Neural cell (in vitro differentiated cells): ENCODE measurements at regions not wholly inside any gene's neighbourhood (a gene's known extent, or its start where the extent isn't known, plus 50 kb on each side); places are given as distances from the start of the nearest gene placed in this dataset.

Source experiments
- H2AFZ ChIP-seq: fragments of 200-600, 300-800 bp; sonication (generic), shearing (Covaris generic); 2 replicates; pipeline ENCODE4 v1.6.0; 2014; ENCODE audit warnings: low read depth, mild to moderate bottlenecking, antibody characterized with exemption, low read length, moderate library complexity
- H3F3A ChIP-seq: fragments of 200-600 bp; shearing (Covaris generic); 2 replicates; pipeline ENCODE4 v1.6.1; 2016; ENCODE audit warnings: mild to moderate bottlenecking, moderate library complexity, mixed read lengths, antibody characterized with exemption, low read length; ENCODE audit not compliant: insufficient read depth, poor library complexity, severe bottlenecking
- H3K27ac ChIP-seq: fragments of 200-600, 300-800 bp; sonication (generic), shearing (Covaris generic); 2 replicates; pipeline ENCODE4 v1.5.1; 2014; ENCODE audit warnings: mild to moderate bottlenecking, low read length, moderate library complexity
- H3K27me3 ChIP-seq: fragments of 300-800, 200-600 bp; sonication (generic), shearing (Covaris generic); 2 replicates; pipeline ENCODE4 v1.6.0; 2014; ENCODE audit warnings: mild to moderate bottlenecking, low read depth, low read length, moderate library complexity; ENCODE audit not compliant: insufficient read depth
- H3K36me3 ChIP-seq: fragments of 300-800, 200-600 bp; sonication (generic), shearing (Covaris generic); 2 replicates; pipeline ENCODE4 v1.5.1; 2014; ENCODE audit warnings: mild to moderate bottlenecking, antibody characterized with exemption, low read length, moderate library complexity; ENCODE audit not compliant: insufficient read depth
- H3K4me2 ChIP-seq: fragments of 300-800, 200-600 bp; sonication (generic), shearing (Covaris generic); 2 replicates; pipeline ENCODE4 v1.6.0; 2014; ENCODE audit warnings: mild to moderate bottlenecking, low read length
- H3K4me3 ChIP-seq: fragments of 300-800, 200-600 bp; sonication (generic), shearing (Covaris generic); 2 replicates; pipeline ENCODE4 v1.5.1; 2014; ENCODE audit warnings: mild to moderate bottlenecking, low read length, moderate library complexity
- H3K79me2 ChIP-seq: fragments of 200-600 bp; shearing (Covaris generic); replicated peaks from 2 replicates; pipeline ENCODE4 v1.6.0; 2014; ENCODE audit warnings: mild to moderate bottlenecking, low read length, moderate library complexity; ENCODE audit not compliant: insufficient read depth
- H3K9ac ChIP-seq: fragments of 300-800, 200-600 bp; sonication (generic), shearing (Covaris generic); 2 replicates; pipeline ENCODE4 v1.6.1; 2016; ENCODE audit warnings: mild to moderate bottlenecking, low read length, mixed read lengths
- H3K9me2 ChIP-seq: fragments of 200-600 bp; shearing (Covaris generic); 2 replicates; pipeline ENCODE4 v1.6.1; 2016; ENCODE audit warnings: mild to moderate bottlenecking, low read length, mixed read lengths; ENCODE audit not compliant: insufficient read depth
- H3K9me3 ChIP-seq: fragments of 200-600, 300-800 bp; sonication (generic), shearing (Covaris generic); 2 replicates; pipeline ENCODE4 v1.6.1; 2016; ENCODE audit warnings: mild to moderate bottlenecking, mixed run types, low read length, moderate library complexity, mixed read lengths
- H4K20me1 ChIP-seq: fragments of 200-600 bp; shearing (Covaris generic); 2 replicates; pipeline ENCODE4 v1.6.1; 2016; ENCODE audit warnings: mild to moderate bottlenecking, mixed run types; ENCODE audit not compliant: insufficient read depth
- CTCF ChIP-seq: fragments of 450-650 bp; IDR thresholded peaks from 2 replicates; pipeline ENCODE4 v1.5.1; 2014; ENCODE audit warnings: antibody characterized with exemption, mild to moderate bottlenecking, moderate library complexity; ENCODE audit not compliant: poor library complexity, severe bottlenecking
- EP300 ChIP-seq: fragments of 450-650 bp; conservative IDR thresholded peaks from 2 replicates; pipeline ENCODE4 v1.6.1; 2014; ENCODE audit warnings: antibody characterized with exemption, mild to moderate bottlenecking, moderate library complexity; ENCODE audit not compliant: poor library complexity, severe bottlenecking
- RAD21 ChIP-seq: fragments of 450-650 bp; conservative IDR thresholded peaks from 2 replicates; pipeline ENCODE4 v1.6.1; 2014; ENCODE audit warnings: antibody characterized with exemption, mild to moderate bottlenecking, moderate library complexity
- REST ChIP-seq: IDR thresholded peaks from 2 replicates; pipeline ENCODE4 v1.6.1; 2012; ENCODE audit warnings: borderline replicate concordance

GRCh38 chr14:44339231-44339630 is 167.9 kb downstream of the FSCB start:
- H4K20me1 ChIP-seq, result no peaks in the 10 kb centered on the region
- no peak overlapping the region for H3K4me3 ChIP-seq
- no peaks in the 10 kb centered on the region for H3K79me2 ChIP-seq
- H3K4me2 ChIP-seq, result no peak overlapping the region
- no peaks in the 10 kb centered on the region for H3K9me3 ChIP-seq
- no peak overlapping the region for H2AFZ ChIP-seq
- no peaks in the 10 kb centered on the region for H3K9me2 ChIP-seq
- no peak overlapping the region for H3K27ac ChIP-seq
- H3F3A ChIP-seq, result no peaks in the 10 kb centered on the region
- TF ChIP-seq REST (no peak), RAD21 (no peak), EP300 (no peak), CTCF (no peak)
- H3K9ac ChIP-seq, result no peak overlapping the region
- H3K36me3 ChIP-seq, result no peaks in the 10 kb centered on the region
- no peaks in the 10 kb centered on the region for H3K27me3 ChIP-seq

GRCh38 chr14:44317441-44317746 is 189.7 kb downstream of the FSCB start:
- Histone ChIP-seq H3K79me2 (no peaks in the 10 kb centered on the region), H3K9me2 (no peaks in the 10 kb centered on the region), H3F3A (no peaks in the 10 kb centered on the region), H3K9ac (no peak overlapping the region), H2AFZ (no peak overlapping the region), H4K20me1 (no peaks in the 10 kb centered on the region), H3K27me3 (no peaks in the 10 kb centered on the region), H3K4me2 (no peak overlapping the region), H3K36me3 (no peaks in the 10 kb centered on the region), H3K9me3 (no peaks in the 10 kb centered on the region), H3K4me3 (no peak overlapping the region), H3K27ac (no peak overlapping the region)
- TF ChIP-seq REST, result no peak
